A549 (cell line): ENCODE measurements at regions not wholly inside any gene's neighbourhood (a gene's known extent, or its start where the extent isn't known, plus 50 kb on each side); places are given as distances from the start of the nearest gene placed in this dataset.
"Not testable (repeated sequence)": the region's sequence is repeated elsewhere in the genome, so short reads cannot be mapped to it uniquely, and the experiment has no call there.

Experiments used
- BHLHE40 ChIP-seq: IDR thresholded peaks from 2 replicates; pipeline ENCODE4 v1.6.1; 2012; ENCODE audit warnings: low read depth, low read length, inconsistent platforms
- CEBPB ChIP-seq, 2 experiments: fragments of >200 bp in 1 of 2; sonication (Bioruptor Twin) in 1 of 2; formaldehyde crosslinking in 1 of 2; IDR thresholded peaks; 2 replicates each; pipeline ENCODE4 v1.6.1; 2012 to 2016
- EP300 ChIP-seq, 2 experiments: fragments of >200 bp; sonication (Bioruptor Twin); formaldehyde crosslinking; IDR thresholded peaks; 2 replicates in 1 of 2; 3 replicates in 1 of 2; pipeline ENCODE4 v1.6.1; 2016 to 2017
- RFX5 ChIP-seq: fragments of 450-650 bp; IDR thresholded peaks from 2 replicates; pipeline ENCODE4 v1.7.1; 2014; ENCODE audit warnings: antibody characterized with exemption, mild to moderate bottlenecking, moderate library complexity
- TF ChIP-seq, protein P1 (sequence below): fragments of >200 bp; sonication (Bioruptor Twin); formaldehyde crosslinking; IDR thresholded peaks from 3 replicates; pipeline ENCODE4 v1.5.1; 2016
- TF ChIP-seq, protein P2 (sequence below): IDR thresholded peaks from 2 replicates; pipeline ENCODE4 v1.6.1; 2012

DNA sequence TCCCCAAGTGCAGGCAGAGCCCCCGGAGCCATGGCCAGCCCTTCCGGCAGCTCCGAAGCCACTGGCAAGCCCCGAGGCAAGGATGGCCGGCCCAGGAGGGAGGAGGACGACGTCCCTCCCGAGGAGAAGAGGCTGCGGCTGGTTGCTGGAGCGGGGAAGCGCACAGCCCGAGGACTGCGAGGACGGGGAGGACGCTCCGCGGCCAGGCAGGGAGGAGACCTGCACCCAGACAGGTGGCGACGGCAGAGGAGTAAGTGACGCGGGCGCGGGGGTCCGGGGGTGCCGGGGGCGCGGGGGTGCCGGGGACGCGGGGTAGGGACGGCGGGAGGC, 56.8 kb upstream of the KRTAP5-11 start:
- TF ChIP-seq EP300 (IDR thresholded peaks at IDR 0.05); BHLHE40; RFX5; CEBPB (IDR thresholded peaks at IDR 0.05): not testable (repeated sequence)
- TF ChIP-seq, protein P1, sequence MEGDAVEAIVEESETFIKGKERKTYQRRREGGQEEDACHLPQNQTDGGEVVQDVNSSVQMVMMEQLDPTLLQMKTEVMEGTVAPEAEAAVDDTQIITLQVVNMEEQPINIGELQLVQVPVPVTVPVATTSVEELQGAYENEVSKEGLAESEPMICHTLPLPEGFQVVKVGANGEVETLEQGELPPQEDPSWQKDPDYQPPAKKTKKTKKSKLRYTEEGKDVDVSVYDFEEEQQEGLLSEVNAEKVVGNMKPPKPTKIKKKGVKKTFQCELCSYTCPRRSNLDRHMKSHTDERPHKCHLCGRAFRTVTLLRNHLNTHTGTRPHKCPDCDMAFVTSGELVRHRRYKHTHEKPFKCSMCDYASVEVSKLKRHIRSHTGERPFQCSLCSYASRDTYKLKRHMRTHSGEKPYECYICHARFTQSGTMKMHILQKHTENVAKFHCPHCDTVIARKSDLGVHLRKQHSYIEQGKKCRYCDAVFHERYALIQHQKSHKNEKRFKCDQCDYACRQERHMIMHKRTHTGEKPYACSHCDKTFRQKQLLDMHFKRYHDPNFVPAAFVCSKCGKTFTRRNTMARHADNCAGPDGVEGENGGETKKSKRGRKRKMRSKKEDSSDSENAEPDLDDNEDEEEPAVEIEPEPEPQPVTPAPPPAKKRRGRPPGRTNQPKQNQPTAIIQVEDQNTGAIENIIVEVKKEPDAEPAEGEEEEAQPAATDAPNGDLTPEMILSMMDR: not testable (repeated sequence)
- TF ChIP-seq, protein P2, sequence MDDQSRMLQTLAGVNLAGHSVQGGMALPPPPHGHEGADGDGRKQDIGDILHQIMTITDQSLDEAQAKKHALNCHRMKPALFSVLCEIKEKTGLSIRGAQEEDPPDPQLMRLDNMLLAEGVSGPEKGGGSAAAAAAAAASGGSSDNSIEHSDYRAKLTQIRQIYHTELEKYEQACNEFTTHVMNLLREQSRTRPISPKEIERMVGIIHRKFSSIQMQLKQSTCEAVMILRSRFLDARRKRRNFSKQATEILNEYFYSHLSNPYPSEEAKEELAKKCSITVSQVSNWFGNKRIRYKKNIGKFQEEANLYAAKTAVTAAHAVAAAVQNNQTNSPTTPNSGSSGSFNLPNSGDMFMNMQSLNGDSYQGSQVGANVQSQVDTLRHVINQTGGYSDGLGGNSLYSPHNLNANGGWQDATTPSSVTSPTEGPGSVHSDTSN: not testable (repeated sequence)
